Prostate gland (tissue), 2 donors: ENCODE measurements at regions not wholly inside any gene's neighbourhood (a gene's known extent, or its start where the extent isn't known, plus 50 kb on each side); places are given as distances from the start of the nearest gene placed in this dataset.
"Not testable (repeated sequence)": the region's sequence is repeated elsewhere in the genome, so short reads cannot be mapped to it uniquely, and the experiment has no call there.

Experiments
- DNase-seq: peaks from one replicate; pipeline ENCODE4 v3.0.0-alpha.2; 2019; ENCODE audit warnings: low spot score
- H3K27ac ChIP-seq, 2 donors: fragments of 200-600 bp; sonication (generic); 2 replicates each; pipeline ENCODE4 v1.5.1; 2017 to 2019
- H3K27me3 ChIP-seq: fragments of 200-600 bp; sonication (generic); replicated peaks from 2 replicates; pipeline ENCODE4 v1.5.1; 2019; ENCODE audit not compliant: insufficient read depth
- H3K36me3 ChIP-seq, 2 donors: fragments of 200-600 bp; sonication (generic); 1 replicate in 1 of 2; 2 replicates in 1 of 2; pipeline versions ENCODE4 v1.5.1 to v1.8.1; 2017 to 2019
- H3K4me1 ChIP-seq: fragments of 200-600 bp; sonication (generic); replicated peaks from 2 replicates; pipeline ENCODE4 v1.5.1; 2019
- H3K4me3 ChIP-seq, 2 donors: fragments of 200-600 bp; sonication (generic); 2 replicates each; pipeline ENCODE4 v1.5.1; 2017 to 2019
- H3K9me3 ChIP-seq: fragments of 200-600 bp; sonication (generic); 2 replicates; pipeline ENCODE4 v1.5.1; 2017
- CTCF ChIP-seq, 4 experiments: fragments of 200-600 bp in 2 of 4; fragments of 450-650 bp in 2 of 4; sonication (generic) in 2 of 4; IDR thresholded peaks; 1 replicate in 3 of 4; 2 replicates in 1 of 4; pipeline ENCODE4 v1.5.1; 2016 to 2019; ENCODE audit warnings: antibody characterized with exemption in 4 of 4, mild to moderate bottlenecking in 2 of 4, moderate library complexity in 2 of 4
- POLR2A ChIP-seq: fragments of 450-650 bp; IDR thresholded peaks from one replicate; pipeline ENCODE4 v1.6.1; 2016; ENCODE audit warnings: antibody characterized with exemption, mild to moderate bottlenecking
- POLR2AphosphoS5 ChIP-seq: sonication (generic); formaldehyde crosslinking; IDR thresholded peaks from one replicate; pipeline ENCODE4 v1.6.1; 2017; ENCODE audit warnings: antibody characterized with exemption
- WGBS: methylation state at CpG from one replicate; pipeline ENCODE4 v1.1.5; 2018; 5-methylcytosine and 5-hydroxymethylcytosine counted together
- intact Hi-C: fragments of 100-400 bp; cut with DNase I; formaldehyde crosslinking; loops from one replicate; pipeline ENCODE4 v1.14.2; 2022

DNA sequence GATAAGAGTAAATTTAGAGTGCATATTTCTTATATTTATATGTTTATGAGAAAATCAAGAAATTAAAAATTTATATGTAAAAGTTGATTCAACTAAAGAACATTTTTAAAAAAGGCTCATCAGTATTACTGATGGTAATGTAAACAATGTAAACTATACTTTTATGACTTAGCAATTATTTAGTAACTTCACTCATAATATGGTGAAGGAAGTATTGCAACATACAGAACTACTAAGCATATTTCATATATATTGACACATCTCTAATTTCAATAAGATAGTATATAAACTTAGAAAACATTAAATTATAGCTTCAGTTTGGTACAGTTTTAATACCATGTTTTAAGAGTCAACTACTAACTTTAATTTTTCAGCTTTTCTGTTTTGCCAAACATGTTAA lies 512.8 kb upstream of the PCDH7 start:
- no peak overlapping the region for H3K4me3 ChIP-seq
- no peaks in the 10 kb centered on the region for H3K9me3 ChIP-seq
- intact Hi-C loops, result no loop called here
- no peaks in the 10 kb centered on the region for H3K27me3 ChIP-seq
- no peak for DNase-seq
- TF ChIP-seq POLR2AphosphoS5 (no peak), POLR2A (no peak), CTCF (IDR thresholded peaks at IDR 0.05) (no peak)
- no peak overlapping the region for H3K27ac ChIP-seq
- H3K36me3 ChIP-seq, result no peaks in the 10 kb centered on the region
- no peaks in the 10 kb centered on the region for H3K4me1 ChIP-seq

DNA sequence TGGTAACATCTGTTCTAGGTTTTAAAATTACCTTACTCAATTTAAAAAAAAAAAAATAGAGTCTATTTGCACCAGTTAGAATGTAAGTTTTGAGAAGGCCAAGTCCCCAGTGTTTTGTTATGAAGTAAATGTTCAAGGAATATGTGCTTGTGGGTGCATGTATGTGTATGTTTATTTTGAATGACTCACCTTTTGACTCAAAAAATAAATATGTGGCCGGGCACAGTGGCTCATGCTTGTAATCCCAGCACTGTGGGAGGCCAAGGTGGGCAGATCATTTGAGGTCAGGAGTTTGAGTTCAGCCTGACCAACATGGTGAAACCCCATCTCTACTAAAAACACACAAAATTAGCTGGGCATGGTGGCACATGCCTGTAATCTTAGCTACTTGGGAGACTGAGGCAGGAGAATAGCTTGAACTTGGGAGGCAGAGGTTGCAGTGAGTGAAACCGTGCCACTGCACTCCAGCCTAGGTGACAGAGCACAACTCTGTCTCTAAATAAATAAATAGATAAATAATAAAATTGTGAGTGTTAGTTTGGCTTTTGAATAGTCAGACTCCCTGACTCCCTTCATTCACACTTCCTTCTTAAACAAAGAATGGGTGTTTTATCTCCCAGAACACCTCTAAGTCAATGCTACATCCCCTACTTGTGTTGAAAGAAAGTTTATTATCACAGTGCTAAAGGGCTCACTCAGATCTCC lies 511.3 kb upstream of the PCDH7 start:
- no peak for TF ChIP-seq POLR2A
- no peak for TF ChIP-seq CTCF (IDR thresholded peaks at IDR 0.05)
- TF ChIP-seq POLR2AphosphoS5, result no peak
- H3K27me3 ChIP-seq, result no peaks in the 10 kb centered on the region
- H3K9me3 ChIP-seq, result no peaks in the 10 kb centered on the region
- DNase-seq, result no peak
- no peak overlapping the region for H3K4me3 ChIP-seq
- no peaks in the 10 kb centered on the region for H3K4me1 ChIP-seq
- intact Hi-C loops, result no loop called here
- no peaks in the 10 kb centered on the region for H3K36me3 ChIP-seq
- 48% methylated on average over 2 of the region's 2 CpGs for WGBS
- H3K27ac ChIP-seq, result no peak overlapping the region

- intact Hi-C loops, DNase-seq, H3K9me3 ChIP-seq, H3K27ac ChIP-seq, H3K36me3 ChIP-seq, H3K4me1 ChIP-seq, H3K4me3 ChIP-seq, H3K27me3 ChIP-seq: not testable (repeated sequence)
- 85% methylated on average over 4 of the region's 4 CpGs for WGBS
These were observed 504.2 kb upstream of the PCDH7 start for GRCh38 chr4:30215973-30216372.

DNA sequence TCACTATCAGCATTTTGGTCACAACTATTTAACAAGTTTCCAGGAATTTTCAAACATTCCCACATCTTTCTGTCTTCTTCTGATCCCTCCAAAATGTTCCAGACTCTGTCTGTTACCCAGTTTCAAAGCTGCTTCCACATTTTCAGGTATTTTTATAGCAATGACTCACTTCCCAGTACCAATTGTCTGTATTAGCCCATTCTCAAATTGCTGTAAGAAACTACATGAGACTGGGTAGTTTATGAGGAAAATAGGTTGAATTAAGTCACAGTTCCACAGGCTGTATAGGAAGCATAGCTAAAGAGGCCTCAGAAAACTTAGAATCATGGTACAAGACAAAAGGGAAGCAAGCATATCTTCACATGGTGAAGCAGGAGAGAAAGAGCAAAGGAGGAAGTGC lies 475.0 kb upstream of the PCDH7 start:
- TF ChIP-seq POLR2AphosphoS5 (no peak), POLR2A (no peak), CTCF (IDR thresholded peaks at IDR 0.05) (no peak)
- Histone ChIP-seq H3K9me3 (no peaks in the 10 kb centered on the region), H3K27me3 (no peaks in the 10 kb centered on the region), H3K36me3 (no peaks in the 10 kb centered on the region), H3K4me1 (no peaks in the 10 kb centered on the region), H3K27ac (no peak overlapping the region), H3K4me3 (no peak overlapping the region)
- intact Hi-C loops, result no loop called here
- no peak for DNase-seq

- no peaks in the 10 kb centered on the region for H3K36me3 ChIP-seq
These were observed 463.9 kb upstream of the PCDH7 start for GRCh38 chr4:30256116-30256832.

More at GRCh38 chr4:30256116-30256832, 463.9 kb upstream of the PCDH7 start:
- H3K27ac ChIP-seq, result no peak overlapping the region
- no peak overlapping the region for H3K4me3 ChIP-seq
- intact Hi-C loops, result no loop called here
- no peaks in the 10 kb centered on the region for H3K9me3 ChIP-seq
- 86% methylated on average over 3 of the region's 3 CpGs for WGBS
- H3K27me3 ChIP-seq, result no peaks in the 10 kb centered on the region
- TF ChIP-seq POLR2A (no peak), CTCF (IDR thresholded peaks at IDR 0.05) (no peak), POLR2AphosphoS5 (no peak)
- no peak for DNase-seq
- no peaks in the 10 kb centered on the region for H3K4me1 ChIP-seq
